ENCODE measurements at regions not wholly inside any gene's neighbourhood (a gene's known extent, or its start where the extent isn't known, plus 50 kb on each side); places are given as distances from the start of the nearest gene placed in this dataset.
A peak's percentile ranks its signal among the peaks of the same experiment; 100 is the strongest.

- no peak for TF ChIP-seq EZH2 (IDR thresholded peaks at IDR 0.05; ENCODE audit: low read length, missing control alignments)
- TF ChIP-seq, protein P1, sequence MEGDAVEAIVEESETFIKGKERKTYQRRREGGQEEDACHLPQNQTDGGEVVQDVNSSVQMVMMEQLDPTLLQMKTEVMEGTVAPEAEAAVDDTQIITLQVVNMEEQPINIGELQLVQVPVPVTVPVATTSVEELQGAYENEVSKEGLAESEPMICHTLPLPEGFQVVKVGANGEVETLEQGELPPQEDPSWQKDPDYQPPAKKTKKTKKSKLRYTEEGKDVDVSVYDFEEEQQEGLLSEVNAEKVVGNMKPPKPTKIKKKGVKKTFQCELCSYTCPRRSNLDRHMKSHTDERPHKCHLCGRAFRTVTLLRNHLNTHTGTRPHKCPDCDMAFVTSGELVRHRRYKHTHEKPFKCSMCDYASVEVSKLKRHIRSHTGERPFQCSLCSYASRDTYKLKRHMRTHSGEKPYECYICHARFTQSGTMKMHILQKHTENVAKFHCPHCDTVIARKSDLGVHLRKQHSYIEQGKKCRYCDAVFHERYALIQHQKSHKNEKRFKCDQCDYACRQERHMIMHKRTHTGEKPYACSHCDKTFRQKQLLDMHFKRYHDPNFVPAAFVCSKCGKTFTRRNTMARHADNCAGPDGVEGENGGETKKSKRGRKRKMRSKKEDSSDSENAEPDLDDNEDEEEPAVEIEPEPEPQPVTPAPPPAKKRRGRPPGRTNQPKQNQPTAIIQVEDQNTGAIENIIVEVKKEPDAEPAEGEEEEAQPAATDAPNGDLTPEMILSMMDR (conservative IDR thresholded peaks at IDR 0.05 in 1 of 2, IDR thresholded peaks at IDR 0.05 in 1 of 2; ENCODE audit: low read depth in 1 of 2, low read length in 2 of 2): peak in 1 of 2 donors; percentile 8
Measured at GRCh38 chr16:82368041-82368440, 198.0 kb upstream of the MPHOSPH6 start.

Data from fibroblast of lung (primary cell).